ENCODE measurements at regions not wholly inside any gene's neighbourhood (a gene's known extent, or its start where the extent isn't known, plus 50 kb on each side); places are given as distances from the start of the nearest gene placed in this dataset.

- Mint-ChIP-seq H3K4me1 (peaks cover 19% of the 10 kb centered on the region), H3K27me3 (ENCODE audit: low read depth) (peaks cover 3% of the 10 kb centered on the region; the same call in 1 of the 2 replicates), H3K36me3 (no peaks in the 10 kb centered on the region), H3K9me3 (peaks cover 11% of the 10 kb centered on the region), H3K4me3 (no peak overlapping the region), H3K27ac (no peak overlapping the region)
- no peak for TF ChIP-seq NFYB (CRISPR knock-in tag; conservative IDR thresholded peaks at IDR 0.05; ENCODE audit: low read depth)
- no peak for TF ChIP-seq TEAD4 (CRISPR knock-in tag; IDR thresholded peaks at IDR 0.05)
- no peak for TF ChIP-seq MXD4 (CRISPR knock-in tag; IDR thresholded peaks at IDR 0.05; ENCODE audit: borderline replicate concordance)
- TF ChIP-seq GTF2I (CRISPR knock-in tag; conservative IDR thresholded peaks at IDR 0.05): no peak
- TF ChIP-seq KAT7 (CRISPR knock-in tag; IDR thresholded peaks at IDR 0.05; ENCODE audit: borderline replicate concordance): no peak
- TF ChIP-seq CREM (CRISPR knock-in tag; IDR thresholded peaks at IDR 0.05): no peak
- no peak for TF ChIP-seq GRHL2 (CRISPR knock-in tag; IDR thresholded peaks at IDR 0.05; ENCODE audit: insufficient replicate concordance, severe bottlenecking)
- TF ChIP-seq FOXP1 (CRISPR knock-in tag; IDR thresholded peaks at IDR 0.05; ENCODE audit: borderline replicate concordance): no peak
- TF ChIP-seq CDX4 (CRISPR knock-in tag; IDR thresholded peaks at IDR 0.05; ENCODE audit: borderline replicate concordance): no peak
- no peak for TF ChIP-seq SMAD4 (CRISPR knock-in tag; IDR thresholded peaks at IDR 0.05)
- TF ChIP-seq TP53 (CRISPR knock-in tag; IDR thresholded peaks at IDR 0.05): no peak
- no peak for TF ChIP-seq NR2C2 (CRISPR knock-in tag; IDR thresholded peaks at IDR 0.05)
- TF ChIP-seq GABPB1 (CRISPR knock-in tag; IDR thresholded peaks at IDR 0.05): no peak
- TF ChIP-seq ZNF232 (CRISPR knock-in tag; IDR thresholded peaks at IDR 0.05): no peak
- TF ChIP-seq HMGA2 (CRISPR knock-in tag; IDR thresholded peaks at IDR 0.05): no peak
- TF ChIP-seq, protein P1, sequence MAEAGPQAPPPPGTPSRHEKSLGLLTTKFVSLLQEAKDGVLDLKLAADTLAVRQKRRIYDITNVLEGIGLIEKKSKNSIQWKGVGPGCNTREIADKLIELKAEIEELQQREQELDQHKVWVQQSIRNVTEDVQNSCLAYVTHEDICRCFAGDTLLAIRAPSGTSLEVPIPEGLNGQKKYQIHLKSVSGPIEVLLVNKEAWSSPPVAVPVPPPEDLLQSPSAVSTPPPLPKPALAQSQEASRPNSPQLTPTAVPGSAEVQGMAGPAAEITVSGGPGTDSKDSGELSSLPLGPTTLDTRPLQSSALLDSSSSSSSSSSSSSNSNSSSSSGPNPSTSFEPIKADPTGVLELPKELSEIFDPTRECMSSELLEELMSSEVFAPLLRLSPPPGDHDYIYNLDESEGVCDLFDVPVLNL (CRISPR knock-in tag; IDR thresholded peaks at IDR 0.05; ENCODE audit: borderline replicate concordance, low read depth): no peak
- no peak for DNase-seq (ENCODE audit: low spot score)
- POLR2A ChIA-PET: no interaction called here
- CTCF ChIA-PET: interaction anchor here (1.0 to 2.9 kb wide), 4 partner anchors 8 to 121 kb away, joined by 5 to 20 read pairs (median 10); no protein-coding TSS in a partner anchor
- ATAC-seq: no peak
Observed at GRCh38 chr9:16033253-16033652, 480.4 kb downstream of the CCDC171 start.

GRCh38 chr9:16033921-16034691 is 481.3 kb downstream of the CCDC171 start:
- ChIA-PET CTCF (no interaction called here), POLR2A (no interaction called here)
- no peaks in the 10 kb centered on the region for H3K36me3 Mint-ChIP-seq
- H3K27ac Mint-ChIP-seq: no peak overlapping the region
- peaks cover 19% of the 10 kb centered on the region for H3K4me1 Mint-ChIP-seq
- no peak overlapping the region for H3K4me3 Mint-ChIP-seq
- H3K9me3 Mint-ChIP-seq: peaks cover 11% of the 10 kb centered on the region
- ATAC-seq (no peak), DNase-seq (ENCODE audit: low spot score) (no peak)
- TF ChIP-seq ATF1 (CRISPR knock-in tag; IDR thresholded peaks at IDR 0.05) (no peak), IRF1 (CRISPR knock-in tag; IDR thresholded peaks at IDR 0.05) (no peak), SOX15 (CRISPR knock-in tag; IDR thresholded peaks at IDR 0.05) (no peak), ATF3 (CRISPR knock-in tag; conservative IDR thresholded peaks at IDR 0.05) (no peak), ZNF219 (CRISPR knock-in tag; IDR thresholded peaks at IDR 0.05; ENCODE audit: borderline replicate concordance) (no peak), EMX1 (CRISPR knock-in tag; IDR thresholded peaks at IDR 0.05) (no peak), NFATC4 (CRISPR knock-in tag; IDR thresholded peaks at IDR 0.05) (no peak), ZNF263 (CRISPR knock-in tag; IDR thresholded peaks at IDR 0.05; ENCODE audit: low read depth) (no peak), HMGXB4 (CRISPR knock-in tag; IDR thresholded peaks at IDR 0.05) (no peak), ZBTB21 (CRISPR knock-in tag; IDR thresholded peaks at IDR 0.05; ENCODE audit: borderline replicate concordance) (no peak), FOXJ3 (CRISPR knock-in tag; IDR thresholded peaks at IDR 0.05; ENCODE audit: borderline replicate concordance) (no peak), CDX4 (CRISPR knock-in tag; IDR thresholded peaks at IDR 0.05; ENCODE audit: borderline replicate concordance) (no peak), ZNF232 (CRISPR knock-in tag; IDR thresholded peaks at IDR 0.05) (no peak), KAT7 (CRISPR knock-in tag; IDR thresholded peaks at IDR 0.05; ENCODE audit: borderline replicate concordance) (no peak)
- TF ChIP-seq, protein P2, sequence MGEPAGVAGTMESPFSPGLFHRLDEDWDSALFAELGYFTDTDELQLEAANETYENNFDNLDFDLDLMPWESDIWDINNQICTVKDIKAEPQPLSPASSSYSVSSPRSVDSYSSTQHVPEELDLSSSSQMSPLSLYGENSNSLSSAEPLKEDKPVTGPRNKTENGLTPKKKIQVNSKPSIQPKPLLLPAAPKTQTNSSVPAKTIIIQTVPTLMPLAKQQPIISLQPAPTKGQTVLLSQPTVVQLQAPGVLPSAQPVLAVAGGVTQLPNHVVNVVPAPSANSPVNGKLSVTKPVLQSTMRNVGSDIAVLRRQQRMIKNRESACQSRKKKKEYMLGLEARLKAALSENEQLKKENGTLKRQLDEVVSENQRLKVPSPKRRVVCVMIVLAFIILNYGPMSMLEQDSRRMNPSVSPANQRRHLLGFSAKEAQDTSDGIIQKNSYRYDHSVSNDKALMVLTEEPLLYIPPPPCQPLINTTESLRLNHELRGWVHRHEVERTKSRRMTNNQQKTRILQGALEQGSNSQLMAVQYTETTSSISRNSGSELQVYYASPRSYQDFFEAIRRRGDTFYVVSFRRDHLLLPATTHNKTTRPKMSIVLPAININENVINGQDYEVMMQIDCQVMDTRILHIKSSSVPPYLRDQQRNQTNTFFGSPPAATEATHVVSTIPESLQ (CRISPR knock-in tag; IDR thresholded peaks at IDR 0.05): no peak
- H3K27me3 Mint-ChIP-seq (ENCODE audit: low read depth): peaks cover 3% of the 10 kb centered on the region; the same call in 1 of the 2 replicates
